Hepatocyte (in vitro differentiated cells): ENCODE measurements at regions not wholly inside any gene's neighbourhood (a gene's known extent, or its start where the extent isn't known, plus 50 kb on each side); places are given as distances from the start of the nearest gene placed in this dataset.

Experiments
- CTCF ChIP-seq: fragments of 200-600 bp; sonication (generic); IDR thresholded peaks from 2 replicates; pipeline ENCODE4 v1.5.1; 2016; ENCODE audit warnings: antibody characterized with exemption, mild to moderate bottlenecking; ENCODE audit not compliant: poor library complexity
- EZH2 ChIP-seq: fragments of 200-600 bp; sonication (generic); IDR thresholded peaks from 2 replicates; pipeline ENCODE4 v1.6.1; 2016; ENCODE audit warnings: antibody characterized with exemption, mild to moderate bottlenecking, borderline replicate concordance

GRCh38 chr2:20138696-20139095 is 86.2 kb downstream of the SDC1 start:
- TF ChIP-seq EZH2: no peak
- TF ChIP-seq CTCF: no peak
